ENCODE measurements at regions not wholly inside any gene's neighbourhood (a gene's known extent, or its start where the extent isn't known, plus 50 kb on each side); places are given as distances from the start of the nearest gene placed in this dataset.

DNA sequence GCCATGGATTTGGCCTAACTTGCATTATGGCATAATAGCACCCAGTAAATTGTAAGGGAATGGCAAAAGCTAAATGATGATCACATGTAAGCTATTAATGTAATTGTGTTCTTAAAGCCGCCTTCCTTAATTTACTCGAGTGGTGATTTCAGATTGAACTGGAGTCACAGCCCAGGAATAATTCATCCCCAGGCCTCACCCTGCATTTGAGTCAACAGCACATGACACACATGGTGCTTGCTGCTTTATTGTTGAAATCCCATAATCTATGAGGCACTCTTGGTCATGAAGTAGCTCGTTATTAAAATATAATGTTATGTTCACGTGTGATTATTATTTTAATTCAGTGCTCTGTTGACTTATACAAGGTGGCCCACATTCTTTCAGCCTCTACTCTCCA, 547.5 kb downstream of the VRK1 start:
- DNase-seq (ENCODE audit: low read depth) = no peak
- no peak overlapping the region for H3K4me3 ChIP-seq (ENCODE audit: control insufficient read depth, low read depth, low read length)
- TF ChIP-seq, protein P1, sequence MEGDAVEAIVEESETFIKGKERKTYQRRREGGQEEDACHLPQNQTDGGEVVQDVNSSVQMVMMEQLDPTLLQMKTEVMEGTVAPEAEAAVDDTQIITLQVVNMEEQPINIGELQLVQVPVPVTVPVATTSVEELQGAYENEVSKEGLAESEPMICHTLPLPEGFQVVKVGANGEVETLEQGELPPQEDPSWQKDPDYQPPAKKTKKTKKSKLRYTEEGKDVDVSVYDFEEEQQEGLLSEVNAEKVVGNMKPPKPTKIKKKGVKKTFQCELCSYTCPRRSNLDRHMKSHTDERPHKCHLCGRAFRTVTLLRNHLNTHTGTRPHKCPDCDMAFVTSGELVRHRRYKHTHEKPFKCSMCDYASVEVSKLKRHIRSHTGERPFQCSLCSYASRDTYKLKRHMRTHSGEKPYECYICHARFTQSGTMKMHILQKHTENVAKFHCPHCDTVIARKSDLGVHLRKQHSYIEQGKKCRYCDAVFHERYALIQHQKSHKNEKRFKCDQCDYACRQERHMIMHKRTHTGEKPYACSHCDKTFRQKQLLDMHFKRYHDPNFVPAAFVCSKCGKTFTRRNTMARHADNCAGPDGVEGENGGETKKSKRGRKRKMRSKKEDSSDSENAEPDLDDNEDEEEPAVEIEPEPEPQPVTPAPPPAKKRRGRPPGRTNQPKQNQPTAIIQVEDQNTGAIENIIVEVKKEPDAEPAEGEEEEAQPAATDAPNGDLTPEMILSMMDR (IDR thresholded peaks at IDR 0.05; ENCODE audit: control insufficient read depth, insufficient read depth, low read depth, low read length, missing control alignments) = no peak

DNA sequence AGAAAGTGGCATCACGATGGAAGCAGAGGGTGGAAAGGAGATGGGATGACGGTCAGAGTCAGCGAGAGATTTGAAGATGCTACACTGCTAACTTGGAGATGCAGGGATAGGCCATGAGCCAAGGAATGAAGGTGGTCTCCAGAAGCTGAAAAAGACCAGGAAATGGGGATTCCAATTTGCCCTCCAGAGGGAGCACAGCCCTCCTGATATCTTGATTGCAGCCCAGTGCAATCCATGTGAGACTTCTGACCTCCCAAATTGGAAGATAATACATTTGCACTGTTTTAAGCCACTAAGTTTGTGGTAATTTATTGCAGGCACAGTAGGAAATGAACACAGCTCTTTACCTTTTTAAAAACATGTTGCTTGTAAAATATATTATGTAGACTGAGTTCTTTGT, 549.5 kb downstream of the VRK1 start:
- DNase-seq (ENCODE audit: low read depth) = no peak
- TF ChIP-seq, protein P1 (IDR thresholded peaks at IDR 0.05; ENCODE audit: control insufficient read depth, insufficient read depth, low read depth, low read length, missing control alignments) = no peak
- no peak overlapping the region for H3K4me3 ChIP-seq (ENCODE audit: control insufficient read depth, low read depth, low read length)

DNA sequence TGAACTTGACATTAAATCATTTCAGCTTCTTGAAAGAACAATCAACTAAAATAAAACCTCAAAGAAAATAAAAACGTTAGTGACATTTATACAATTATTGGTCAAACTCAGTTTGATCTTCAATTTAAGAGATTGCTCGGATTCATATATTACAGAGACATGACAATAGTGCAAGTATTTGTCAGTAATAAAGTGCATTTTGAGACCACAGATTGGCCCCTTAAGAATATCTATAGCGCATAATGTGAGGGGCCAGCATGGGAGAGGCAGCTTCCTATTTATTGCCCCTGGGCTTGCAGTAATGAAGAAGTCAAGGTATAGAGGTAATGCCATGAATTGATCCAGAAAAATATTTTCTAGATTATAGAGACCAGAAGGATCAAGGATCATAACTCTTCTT, 552.3 kb downstream of the VRK1 start:
- TF ChIP-seq, protein P1 (IDR thresholded peaks at IDR 0.05; ENCODE audit: control insufficient read depth, insufficient read depth, low read depth, low read length, missing control alignments) = no peak
- H3K4me3 ChIP-seq (ENCODE audit: control insufficient read depth, low read depth, low read length) = no peak overlapping the region
- DNase-seq (ENCODE audit: low read depth) = no peak

DNA sequence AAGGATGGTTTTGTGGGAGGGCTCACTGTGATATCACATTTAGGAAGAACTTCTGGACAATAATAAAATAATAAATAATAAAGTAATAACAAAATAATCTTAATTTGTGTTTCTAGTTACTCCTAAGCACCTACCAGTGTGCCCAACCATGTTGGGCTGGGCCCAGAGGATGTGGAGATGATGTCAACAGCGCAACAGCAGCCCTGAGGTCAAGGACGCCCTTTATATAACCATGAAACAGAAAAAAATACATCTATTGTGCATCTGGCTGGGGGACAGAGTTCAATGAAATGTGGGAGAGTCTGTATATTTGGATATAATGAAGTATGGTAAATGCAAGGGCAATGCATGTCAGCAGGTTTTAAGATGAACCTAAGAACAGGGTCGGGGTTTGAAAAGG, 552.8 kb downstream of the VRK1 start:
- TF ChIP-seq, protein P1 (IDR thresholded peaks at IDR 0.05; ENCODE audit: control insufficient read depth, insufficient read depth, low read depth, low read length, missing control alignments) = no peak
- DNase-seq (ENCODE audit: low read depth) = no peak

DNA sequence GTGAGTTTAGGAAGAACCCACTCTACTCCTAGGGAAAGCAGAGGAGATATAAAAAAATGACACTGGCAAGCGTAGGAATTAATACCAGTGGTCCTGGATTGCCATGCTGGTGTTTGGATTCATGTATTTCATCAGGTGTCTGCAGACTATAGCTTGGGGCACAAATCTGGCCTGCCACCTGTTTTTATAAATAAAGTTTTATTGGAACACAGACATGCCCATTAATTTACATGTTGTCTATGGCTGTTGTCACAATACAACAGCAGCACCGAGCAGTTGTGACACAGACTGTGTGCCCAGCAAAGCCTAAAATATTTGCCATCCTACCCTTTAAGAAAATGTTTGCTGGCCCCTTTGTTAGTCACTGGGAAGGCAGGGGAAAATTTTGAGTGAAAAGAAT, 553.2 kb downstream of the VRK1 start:
- DNase-seq (ENCODE audit: low read depth) = no peak
- no peak overlapping the region for H3K4me3 ChIP-seq (ENCODE audit: control insufficient read depth, low read depth, low read length)
- TF ChIP-seq, protein P1 (IDR thresholded peaks at IDR 0.05; ENCODE audit: control insufficient read depth, insufficient read depth, low read depth, low read length, missing control alignments) = no peak

More for the DNA sequence above, 552.8 kb downstream of the VRK1 start:
- no peak overlapping the region for H3K4me3 ChIP-seq (ENCODE audit: control insufficient read depth, low read depth, low read length)

DNA sequence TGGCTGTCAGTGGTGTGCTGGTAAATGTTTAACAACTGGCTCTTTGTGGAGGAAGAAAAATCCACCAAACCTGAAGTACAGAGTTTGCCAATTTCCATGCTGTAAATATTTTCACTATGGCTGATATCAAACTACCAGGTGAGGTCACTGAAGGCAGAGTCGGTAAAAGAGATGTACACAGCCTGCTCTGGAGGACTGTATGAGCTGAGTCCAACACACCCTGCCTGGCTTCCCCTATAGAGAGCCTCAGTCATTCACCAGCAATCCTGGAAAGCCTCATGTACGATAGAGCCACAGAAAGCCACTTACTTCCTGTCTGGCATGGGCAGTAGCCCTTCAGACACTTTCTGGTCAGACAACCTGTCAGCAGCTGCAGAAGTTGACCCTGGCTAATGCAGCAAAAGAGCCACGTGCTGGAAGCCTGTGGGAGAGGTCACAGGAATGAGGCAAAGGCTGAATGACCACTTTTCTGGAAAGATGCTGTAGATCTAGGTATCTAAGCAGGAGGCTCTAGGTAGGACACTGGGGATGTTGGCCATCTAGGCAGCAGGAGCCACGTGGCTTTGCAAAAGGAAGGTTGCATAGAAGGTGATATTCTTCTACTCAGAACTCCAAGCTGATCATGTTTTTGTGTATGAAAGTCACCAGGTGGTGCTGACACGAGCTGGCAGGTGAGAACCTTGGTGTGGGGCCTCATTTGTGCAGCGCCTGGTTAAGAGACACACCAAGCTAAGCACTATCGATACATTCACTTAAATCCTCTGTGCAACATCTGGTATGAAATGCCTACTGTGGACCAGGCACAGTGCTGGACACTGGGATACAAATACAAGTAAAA, 553.9 kb downstream of the VRK1 start:
- H3K4me3 ChIP-seq (ENCODE audit: control insufficient read depth, low read depth, low read length) = no peak overlapping the region
- no peak for DNase-seq (ENCODE audit: low read depth)
- TF ChIP-seq, protein P1 (IDR thresholded peaks at IDR 0.05; ENCODE audit: control insufficient read depth, insufficient read depth, low read depth, low read length, missing control alignments) = no peak

Data from AG09309 (cell line).